Kidney epithelial cell (primary cell): ENCODE measurements at regions not wholly inside any gene's neighbourhood (a gene's known extent, or its start where the extent isn't known, plus 50 kb on each side); places are given as distances from the start of the nearest gene placed in this dataset.
"Not testable (repeated sequence)": the region's sequence is repeated elsewhere in the genome, so short reads cannot be mapped to it uniquely, and the experiment has no call there.

Experiments used
- DNase-seq: peaks from one replicate; pipeline ENCODE4 v3.0.0-alpha.2; 2010; ENCODE audit warnings: low read depth
- H3K27me3 ChIP-seq: 2 replicates; pipeline ENCODE4 v1.6.0; 2011; ENCODE audit warnings: low read length; ENCODE audit not compliant: control insufficient read depth, insufficient read depth
- H3K36me3 ChIP-seq: 2 replicates; pipeline ENCODE4 v1.5.1; 2011; ENCODE audit warnings: low read length; ENCODE audit not compliant: control insufficient read depth, insufficient read depth
- H3K4me3 ChIP-seq: 2 replicates; pipeline ENCODE4 v1.5.1; 2011; ENCODE audit warnings: low read depth, mild to moderate bottlenecking, control low read depth, low read length
- CTCF ChIP-seq: IDR thresholded peaks from 2 replicates; pipeline ENCODE4 v1.5.1; 2011; ENCODE audit warnings: mild to moderate bottlenecking, moderate library complexity, low read length, control low read depth, inconsistent platforms; ENCODE audit not compliant: insufficient read depth, poor library complexity, severe bottlenecking

GRCh38 chr3:151592287-151592686 is 131.4 kb upstream of the IGSF10 start:
- TF ChIP-seq CTCF = no peak
- Histone ChIP-seq H3K4me3 (no peak overlapping the region), H3K36me3 (no peaks in the 10 kb centered on the region), H3K27me3 (no peaks in the 10 kb centered on the region)
- no peak for DNase-seq

GRCh38 chr3:151591441-151591840 is 130.6 kb upstream of the IGSF10 start:
- Histone ChIP-seq H3K4me3 (no peak overlapping the region), H3K36me3 (no peaks in the 10 kb centered on the region), H3K27me3 (no peaks in the 10 kb centered on the region)
- TF ChIP-seq CTCF = no peak
- no peak for DNase-seq

- DNase-seq = no peak
- Histone ChIP-seq H3K4me3 (no peak overlapping the region), H3K36me3 (no peaks in the 10 kb centered on the region), H3K27me3 (no peaks in the 10 kb centered on the region)
- TF ChIP-seq CTCF = no peak
Observed at GRCh38 chr3:151589311-151589710, 128.4 kb upstream of the IGSF10 start.

- not testable (repeated sequence) for H3K36me3 ChIP-seq, DNase-seq, H3K4me3 ChIP-seq, H3K27me3 ChIP-seq
Observed at GRCh38 chr3:151587659-151588058, 126.8 kb upstream of the IGSF10 start.

- Histone ChIP-seq H3K4me3 (no peak overlapping the region), H3K27me3 (no peaks in the 10 kb centered on the region), H3K36me3 (no peaks in the 10 kb centered on the region)
- peak; percentile 44 for DNase-seq
- TF ChIP-seq CTCF = no peak
Observed at GRCh38 chr3:151584566-151584965, 123.7 kb upstream of the IGSF10 start.

- H3K27me3 ChIP-seq = no peaks in the 10 kb centered on the region
Observed at GRCh38 chr3:151581035-151581434, 120.2 kb upstream of the IGSF10 start.

More at GRCh38 chr3:151581035-151581434, 120.2 kb upstream of the IGSF10 start:
- Histone ChIP-seq H3K36me3 (no peaks in the 10 kb centered on the region), H3K4me3 (no peak overlapping the region)
- TF ChIP-seq CTCF = no peak
- no peak for DNase-seq
